NCI-H2171 (cell line): ENCODE measurements at regions not wholly inside any gene's neighbourhood (a gene's known extent, or its start where the extent isn't known, plus 50 kb on each side); places are given as distances from the start of the nearest gene placed in this dataset.

Experiments used
- DNase-seq: peaks from one replicate; lab custom pipeline; 2025; lab: John Stamatoyannopoulos, UW

- DNase-seq, result no peak
Observed at GRCh38 chr5:105587963-105588662, 2025.5 kb upstream of the NUDT12 start.

GRCh38 chr5:105581988-105582690 lies 2019.5 kb upstream of the NUDT12 start:
- DNase-seq, result peak; percentile 25

GRCh38 chr5:105573575-105573974 lies 2011.0 kb upstream of the NUDT12 start:
- DNase-seq, result no peak

- DNase-seq, result no peak
Observed at GRCh38 chr5:105565531-105565930, 2002.9 kb upstream of the NUDT12 start.

GRCh38 chr5:105563842-105564241 lies 2001.3 kb upstream of the NUDT12 start:
- DNase-seq, result no peak

GRCh38 chr5:105554568-105555169 lies 1992.1 kb upstream of the NUDT12 start:
- no peak for DNase-seq

GRCh38 chr5:105544300-105544699 lies 1981.7 kb upstream of the NUDT12 start:
- DNase-seq, result no peak

- DNase-seq, result no peak
Observed at GRCh38 chr5:105536675-105537074, 1974.1 kb upstream of the NUDT12 start.

- DNase-seq, result no peak
Observed at GRCh38 chr5:105530716-105531261, 1968.2 kb upstream of the NUDT12 start.

GRCh38 chr5:105529851-105530250 lies 1967.3 kb upstream of the NUDT12 start:
- no peak for DNase-seq

- no peak for DNase-seq
Observed at GRCh38 chr5:105508519-105508918, 1945.9 kb upstream of the NUDT12 start.

- DNase-seq, result no peak
Observed at GRCh38 chr5:105506692-105507277, 1944.2 kb upstream of the NUDT12 start.

GRCh38 chr5:105503950-105504349 lies 1941.4 kb upstream of the NUDT12 start:
- DNase-seq, result no peak

GRCh38 chr5:105501315-105501714 lies 1938.7 kb upstream of the NUDT12 start:
- DNase-seq, result no peak

GRCh38 chr5:105475401-105475800 lies 1912.8 kb upstream of the NUDT12 start:
- no peak for DNase-seq

- DNase-seq, result no peak
Observed at GRCh38 chr5:105462377-105462776, 1899.8 kb upstream of the NUDT12 start.

GRCh38 chr5:105460721-105461120 lies 1898.1 kb upstream of the NUDT12 start:
- no peak for DNase-seq

- DNase-seq, result no peak
Observed at GRCh38 chr5:105453216-105453807, 1890.7 kb upstream of the NUDT12 start.

- DNase-seq, result no peak
Observed at GRCh38 chr5:105448271-105448670, 1885.7 kb upstream of the NUDT12 start.

- DNase-seq, result no peak
Observed at GRCh38 chr5:105430516-105430915, 1867.9 kb upstream of the NUDT12 start.

- no peak for DNase-seq
Observed at GRCh38 chr5:105428451-105429380, 1866.1 kb upstream of the NUDT12 start.
